HG03342 (cell line): ENCODE measurements at regions not wholly inside any gene's neighbourhood (a gene's known extent, or its start where the extent isn't known, plus 50 kb on each side); places are given as distances from the start of the nearest gene placed in this dataset.

ENCODE experiments used
- ATAC-seq: cut with Tn5 transposase; IDR thresholded peaks from one replicate; pipeline ENCODE4 v1.9.1; 2021; ENCODE audit warnings: mild to moderate bottlenecking, moderate library complexity; ENCODE audit not compliant: unreplicated experiment

DNA sequence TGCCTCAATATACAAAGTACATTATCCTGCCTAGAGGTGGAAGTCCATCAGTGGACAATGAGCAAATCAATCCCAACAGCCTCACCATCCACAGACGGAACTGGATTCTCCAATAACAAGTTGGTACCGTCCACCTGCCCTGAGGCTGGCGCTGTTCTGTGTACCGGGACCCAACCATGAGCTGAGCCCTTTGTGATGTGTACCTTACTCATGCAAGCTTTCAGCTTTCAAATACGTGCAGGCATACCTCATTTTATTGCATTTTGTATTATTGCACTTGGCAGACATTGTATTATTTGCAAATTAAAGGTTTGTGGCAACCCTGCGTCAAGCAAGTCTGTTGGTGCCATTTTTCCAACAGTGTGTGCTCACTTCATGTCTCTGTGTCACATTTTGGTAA, 476.0 kb upstream of the MKI67 start:
- no peak for ATAC-seq

DNA sequence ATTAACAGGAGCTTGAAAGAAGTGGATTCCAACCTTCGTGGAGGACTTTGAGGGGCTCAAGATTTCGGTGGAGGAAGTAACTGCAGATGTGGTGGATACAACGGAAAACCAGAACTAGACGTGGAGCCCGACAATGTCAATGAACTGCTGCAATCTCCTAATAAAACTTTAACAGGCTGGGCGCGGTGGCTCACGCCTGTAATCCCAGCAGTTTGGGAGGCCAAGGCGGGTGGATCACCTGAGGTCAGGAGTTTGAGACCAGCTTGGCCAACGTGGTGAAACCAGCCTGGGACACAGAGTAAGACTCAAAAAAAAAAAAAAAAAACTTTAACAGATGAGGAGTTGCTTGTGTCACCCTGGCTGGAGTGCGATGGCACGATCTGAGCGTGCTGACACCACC, 477.8 kb upstream of the MKI67 start:
- ATAC-seq, result no peak

DNA sequence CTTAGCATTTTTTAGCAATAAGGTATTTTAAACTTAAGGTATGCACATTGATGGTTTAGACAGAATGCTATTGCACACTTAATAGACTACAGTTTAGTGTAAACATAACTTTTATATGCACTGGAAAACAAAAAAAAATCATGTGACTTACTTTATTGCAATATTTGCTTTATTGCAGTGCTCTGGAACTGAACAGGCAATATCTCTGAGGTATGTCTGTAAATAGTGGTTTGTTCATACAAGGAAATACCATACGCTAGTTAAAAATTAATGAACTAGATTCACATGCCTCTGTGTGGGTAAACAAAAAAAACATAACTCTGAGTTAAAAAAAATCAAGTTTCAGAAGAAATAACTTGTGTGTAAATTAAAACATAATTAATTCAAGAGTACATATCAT, 479.0 kb upstream of the MKI67 start:
- ATAC-seq, result no peak

DNA sequence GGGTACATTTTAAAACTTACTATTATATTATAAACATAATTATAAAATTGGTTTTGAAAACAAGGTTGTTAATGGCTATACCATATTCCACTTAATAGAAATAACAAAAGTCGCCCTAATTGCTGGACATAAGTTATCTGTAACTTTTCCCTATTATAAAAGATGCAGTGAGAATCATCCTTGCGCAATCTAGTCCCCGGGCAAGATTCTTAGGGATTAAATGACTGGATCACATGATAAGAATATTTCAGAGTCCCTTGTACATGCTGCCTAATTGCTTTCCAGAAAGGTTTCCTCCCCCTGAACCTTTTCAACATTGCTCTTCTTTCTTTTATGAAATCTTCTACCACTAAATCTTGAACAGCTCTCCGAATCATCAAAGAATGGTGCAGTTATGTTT, 479.8 kb upstream of the MKI67 start:
- no peak for ATAC-seq

DNA sequence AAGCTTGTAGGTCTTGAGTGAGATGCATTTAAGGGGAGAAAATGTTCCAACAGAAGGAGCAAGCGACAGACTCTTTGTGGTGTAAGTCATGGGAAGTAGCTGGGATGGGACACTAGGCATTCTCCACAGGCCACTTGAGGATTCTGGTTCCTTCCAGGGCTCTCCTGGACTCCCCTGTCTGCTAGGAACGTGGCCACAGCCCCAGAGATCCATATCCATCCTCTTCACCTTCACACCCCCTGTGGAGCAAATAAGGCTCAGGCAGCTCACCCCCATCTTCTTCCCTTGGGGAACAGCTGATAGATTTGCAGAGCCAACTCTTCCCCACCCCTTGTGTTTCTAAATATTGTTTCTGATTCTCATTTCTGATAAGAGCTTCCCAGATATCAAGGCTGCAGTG, 482.6 kb upstream of the MKI67 start:
- no peak for ATAC-seq

DNA sequence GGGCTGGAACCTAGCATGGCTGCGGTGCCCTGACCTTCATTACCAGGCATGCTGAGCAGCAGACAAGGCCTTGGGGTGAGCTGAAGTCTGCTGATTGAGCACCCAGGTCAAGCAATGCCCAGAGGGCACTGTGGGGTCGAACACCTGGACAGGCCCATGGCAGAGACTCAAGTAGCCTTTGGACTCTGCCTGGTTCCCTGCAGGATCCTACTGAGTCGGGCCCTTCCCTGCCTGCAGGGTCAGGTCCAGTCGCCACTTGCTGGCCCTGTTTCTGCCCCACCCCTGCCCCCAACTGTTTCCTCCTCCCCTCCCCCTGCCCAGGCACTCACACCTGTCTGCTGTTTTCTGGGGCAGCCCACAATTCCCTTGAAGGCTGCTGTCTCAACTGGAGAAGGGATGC, 483.2 kb upstream of the MKI67 start:
- no peak for ATAC-seq

DNA sequence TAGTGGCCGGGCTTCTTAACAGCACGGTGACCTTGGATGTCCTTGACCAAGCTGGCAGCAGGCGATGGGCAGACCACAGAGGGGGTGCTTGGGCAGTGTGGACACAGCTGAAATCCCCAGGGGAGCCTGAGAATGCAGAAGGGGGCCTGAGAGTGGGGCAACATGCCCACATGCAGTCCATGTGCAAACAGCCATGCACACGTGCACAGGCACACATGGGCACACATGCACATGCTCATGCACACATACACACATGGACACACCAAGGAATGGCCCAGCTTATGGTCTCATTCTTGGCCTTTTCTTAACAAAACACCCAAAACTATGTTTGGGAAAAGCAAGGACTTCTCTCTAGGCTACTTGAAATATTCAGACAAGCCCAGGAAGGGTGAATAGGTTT, 483.9 kb upstream of the MKI67 start:
- ATAC-seq, result no peak

DNA sequence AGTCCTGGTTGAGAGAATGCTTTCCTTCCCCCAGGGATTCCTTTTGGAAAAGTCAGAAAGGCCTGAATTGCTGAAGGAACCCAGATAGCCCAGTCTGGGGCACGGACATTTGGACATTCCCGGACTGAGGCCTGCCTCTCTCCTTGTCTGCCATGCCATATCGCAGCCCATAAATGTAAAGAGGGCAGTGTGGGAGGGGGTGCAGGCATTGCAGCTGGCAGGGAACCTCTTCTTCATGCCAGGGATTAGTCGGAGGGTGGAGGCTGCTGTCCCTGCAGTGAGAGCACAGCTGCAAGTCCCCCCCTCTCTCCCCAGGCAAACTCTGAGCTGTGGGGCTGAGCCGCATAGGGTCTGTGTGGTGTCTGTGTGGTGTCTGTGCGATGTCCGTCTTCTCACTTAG, 486.0 kb upstream of the MKI67 start:
- ATAC-seq, result no peak

DNA sequence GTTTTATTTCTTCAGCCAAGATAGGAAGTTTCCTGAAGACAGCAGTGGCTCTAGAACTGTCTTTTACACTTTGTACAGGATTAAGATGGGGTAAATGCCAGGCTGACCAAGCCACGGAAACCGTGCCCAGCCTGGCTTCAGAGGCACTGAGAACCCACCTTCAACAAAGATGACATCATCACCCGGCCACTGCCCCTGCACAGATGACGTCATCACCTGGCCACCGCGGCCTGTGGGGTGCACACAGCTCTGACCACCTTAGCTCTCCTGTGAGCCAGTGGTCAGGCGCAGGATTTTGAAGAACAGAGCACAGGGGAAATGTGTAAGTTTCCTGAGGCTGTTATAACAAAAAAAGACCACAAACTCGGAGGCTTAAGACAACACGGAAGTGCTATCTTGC, 486.4 kb upstream of the MKI67 start:
- no peak for ATAC-seq

DNA sequence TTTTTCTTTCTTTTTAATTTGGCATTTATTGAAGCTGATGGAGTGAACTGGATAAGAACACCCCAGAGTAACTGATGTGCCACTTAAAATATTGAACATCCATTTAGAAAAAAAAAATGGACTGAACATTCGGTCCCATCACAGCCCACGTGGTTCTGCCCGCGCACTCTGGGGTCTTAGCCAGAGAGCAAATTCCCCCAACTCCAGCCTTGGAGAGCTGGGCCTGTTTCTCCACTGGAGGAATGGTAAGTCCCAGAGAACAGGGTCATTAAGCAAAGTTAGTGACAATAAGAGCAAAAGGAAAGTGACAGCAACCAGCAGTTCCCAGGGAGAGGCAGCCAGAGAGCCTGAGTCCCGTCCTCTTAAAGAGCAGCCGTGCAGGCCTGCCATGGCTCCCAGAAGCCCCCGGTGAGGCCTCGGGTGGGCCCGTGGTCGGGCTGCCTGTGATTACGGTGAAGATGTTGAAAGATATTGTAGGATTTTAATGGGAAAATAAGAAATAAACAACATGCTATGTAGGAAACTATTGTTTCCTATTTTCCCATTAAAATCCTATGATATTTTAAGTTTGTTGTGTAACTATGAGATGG, 487.9 kb upstream of the MKI67 start:
- ATAC-seq, result no peak

DNA sequence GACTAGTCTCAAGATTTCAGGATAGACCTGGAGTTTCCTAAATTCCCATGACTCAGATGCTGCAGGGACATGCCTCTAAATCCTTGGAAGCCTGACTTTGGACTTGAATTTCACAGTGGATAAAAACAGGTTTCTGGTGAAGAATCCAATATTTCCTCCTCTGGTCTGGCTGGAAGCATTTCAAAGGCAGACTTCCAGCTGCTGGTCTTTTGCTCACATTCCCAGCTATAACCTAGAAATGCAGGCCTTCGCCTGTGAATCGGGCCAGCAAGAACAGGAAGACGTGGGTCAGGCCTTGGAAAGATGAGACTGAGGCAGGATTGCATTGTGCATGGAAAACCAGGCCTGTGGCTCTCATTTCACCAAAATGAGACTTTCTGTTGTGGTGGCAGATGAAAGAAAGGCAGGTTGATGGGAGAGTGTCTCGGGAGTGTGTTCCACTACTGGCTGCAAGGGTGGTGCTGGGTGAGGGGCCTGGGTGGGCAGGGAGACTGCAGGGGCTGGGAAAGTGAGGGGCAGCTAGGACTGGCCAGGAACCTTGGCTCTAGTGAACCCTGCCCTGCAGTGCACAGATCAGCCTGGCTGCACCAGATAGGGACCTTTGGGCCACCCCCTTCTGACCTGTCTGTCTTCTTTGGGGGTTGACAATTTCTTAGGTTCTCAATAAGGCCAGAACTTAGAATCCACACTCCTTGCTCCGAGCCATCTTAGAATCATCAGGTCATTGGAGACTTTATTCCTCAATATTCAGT, 488.8 kb upstream of the MKI67 start:
- no peak for ATAC-seq

DNA sequence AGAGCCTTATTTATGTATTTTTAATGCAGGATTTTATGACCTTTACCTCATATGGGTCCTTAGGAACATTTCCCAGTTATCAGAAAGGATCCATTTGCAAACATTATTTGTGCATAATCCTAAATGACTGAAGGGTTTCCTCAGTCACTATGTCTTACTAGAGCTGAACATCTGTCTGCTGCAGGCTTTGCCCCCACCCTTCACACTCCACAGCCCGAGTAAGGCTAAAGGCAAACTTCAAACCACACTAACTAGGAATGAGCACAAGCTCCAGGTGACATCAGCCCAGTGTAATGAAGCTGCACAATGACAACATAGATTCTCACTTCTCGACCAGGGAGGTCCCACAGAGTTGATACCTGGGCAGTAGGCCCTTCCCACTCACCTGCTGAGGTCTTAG, 491.3 kb upstream of the MKI67 start:
- no peak for ATAC-seq

DNA sequence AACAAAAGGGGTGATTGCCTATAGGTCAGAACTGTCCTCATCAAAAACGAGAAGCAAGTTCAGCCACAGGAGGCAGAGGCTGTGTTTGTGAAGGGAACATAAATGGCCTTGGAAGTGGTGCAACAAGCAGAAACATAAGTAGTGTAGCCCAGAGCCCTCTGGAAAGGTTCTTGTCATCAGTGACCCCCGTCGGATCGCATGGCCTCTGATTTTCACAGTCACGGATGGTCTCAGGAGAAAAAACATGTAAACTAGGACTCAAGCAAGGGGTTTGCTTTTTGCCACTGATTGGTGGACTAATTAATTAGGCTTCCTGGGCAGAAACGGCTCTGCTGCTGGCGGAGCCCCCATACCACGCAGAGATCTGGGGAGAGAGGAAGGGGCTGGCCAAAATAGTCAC, 496.5 kb upstream of the MKI67 start:
- ATAC-seq, result no peak

DNA sequence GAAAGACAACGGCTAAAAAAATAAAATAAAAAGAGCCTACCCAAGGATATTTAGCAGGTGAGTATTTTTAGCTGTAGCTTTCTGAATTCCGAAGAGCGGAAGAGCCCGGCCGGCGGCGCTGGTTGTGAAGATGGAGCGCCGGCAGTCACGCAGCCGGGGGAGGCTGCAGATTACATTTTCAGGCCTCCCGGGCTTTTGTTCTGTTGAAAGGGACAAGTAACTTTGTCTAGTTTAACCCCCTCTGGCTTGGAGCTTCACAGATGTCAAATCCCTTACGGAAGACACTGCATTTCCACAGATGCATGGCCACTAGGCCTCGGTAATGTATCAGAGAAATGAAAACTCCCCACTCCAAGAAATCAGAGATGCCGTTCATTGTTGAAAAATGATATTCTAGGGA, 497.6 kb upstream of the MKI67 start:
- no peak for ATAC-seq

DNA sequence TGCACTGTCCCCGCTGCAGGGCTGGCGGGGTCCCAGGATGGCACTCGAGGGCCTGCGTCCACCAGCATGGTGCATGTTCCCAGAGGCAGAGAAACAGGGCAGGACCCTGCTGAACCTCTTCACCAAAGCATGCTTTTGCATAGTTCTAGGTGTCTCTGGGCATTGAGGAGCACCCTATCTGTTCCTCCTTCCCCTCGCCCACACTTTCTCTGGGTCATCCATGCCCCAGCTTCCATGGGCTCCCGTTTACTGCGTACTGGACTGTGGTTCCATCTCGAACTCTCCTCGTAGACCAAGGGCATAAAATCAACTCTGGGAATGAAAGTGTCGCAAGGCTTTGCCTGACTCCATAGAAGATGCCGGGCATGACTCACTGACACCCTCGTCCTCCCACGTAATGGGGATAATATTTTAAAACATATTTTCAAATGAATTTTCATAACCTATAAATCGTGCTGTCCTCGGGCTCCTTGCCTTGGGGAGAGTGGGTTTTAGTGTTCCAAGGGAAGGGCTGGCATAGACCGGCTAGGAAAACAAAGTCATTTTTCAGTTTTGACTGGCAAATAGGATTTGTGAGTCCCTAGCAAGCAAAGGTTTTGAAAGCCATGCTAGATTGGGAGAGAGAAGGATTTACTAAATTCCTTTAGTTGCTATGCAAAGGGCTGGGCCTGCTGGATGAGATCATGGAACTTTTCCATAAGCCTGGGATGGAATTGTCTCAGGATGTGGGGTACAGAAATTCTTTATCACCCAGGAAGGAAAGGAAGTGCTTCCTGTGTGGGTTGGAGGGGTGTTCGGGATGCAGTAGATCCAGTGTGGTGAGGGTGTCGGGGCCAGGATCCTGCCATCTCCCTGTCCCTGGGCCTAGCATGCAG, 498.7 kb upstream of the MKI67 start:
- ATAC-seq, result no peak

DNA sequence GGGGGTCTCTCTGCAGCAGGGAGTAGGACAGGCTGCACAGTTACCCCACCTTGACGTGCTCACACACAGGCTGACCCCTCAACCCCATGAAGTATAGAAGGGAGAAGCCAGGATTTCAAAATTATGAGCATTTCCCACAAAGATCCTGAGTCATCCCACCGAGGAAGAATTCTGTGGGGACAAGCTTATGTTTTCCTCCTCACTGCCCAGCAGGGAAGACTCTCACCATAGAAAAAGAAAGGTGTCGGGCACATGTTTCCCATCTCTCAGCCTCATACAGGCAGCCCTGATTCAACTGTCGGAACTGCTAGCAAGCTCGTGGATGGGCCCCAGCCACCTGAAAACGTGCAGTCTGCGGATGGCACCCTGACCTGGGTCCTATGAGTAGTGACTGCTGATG, 499.7 kb upstream of the MKI67 start:
- ATAC-seq, result no peak

DNA sequence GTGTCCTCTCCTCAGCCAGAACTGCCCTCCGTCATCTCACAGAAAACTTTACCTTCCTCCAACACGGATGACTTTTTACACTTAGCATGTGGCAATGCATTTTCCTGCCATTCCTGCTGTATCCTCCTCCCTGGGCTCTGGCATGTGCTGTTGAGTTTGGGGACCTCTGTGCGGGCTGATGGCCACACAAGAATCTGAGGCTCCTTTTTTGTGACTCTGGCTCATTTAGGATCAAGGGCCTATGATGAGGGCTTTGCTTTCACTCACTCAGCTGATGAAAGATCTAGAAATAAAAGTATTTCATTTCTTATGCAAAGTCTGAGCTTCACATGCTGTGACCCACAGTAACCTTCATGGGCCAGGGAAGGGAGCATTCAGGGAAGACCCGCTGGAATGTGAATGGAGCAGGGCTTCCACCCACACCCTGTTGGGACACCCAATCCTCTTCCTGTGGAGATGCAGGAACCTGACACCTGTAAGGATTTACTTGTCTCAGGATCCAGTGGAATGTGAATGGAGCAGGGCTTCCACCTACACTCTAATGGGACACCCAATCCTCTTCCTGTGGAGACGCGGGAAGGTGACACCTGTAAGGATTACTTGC, 500.3 kb upstream of the MKI67 start:
- no peak for ATAC-seq

DNA sequence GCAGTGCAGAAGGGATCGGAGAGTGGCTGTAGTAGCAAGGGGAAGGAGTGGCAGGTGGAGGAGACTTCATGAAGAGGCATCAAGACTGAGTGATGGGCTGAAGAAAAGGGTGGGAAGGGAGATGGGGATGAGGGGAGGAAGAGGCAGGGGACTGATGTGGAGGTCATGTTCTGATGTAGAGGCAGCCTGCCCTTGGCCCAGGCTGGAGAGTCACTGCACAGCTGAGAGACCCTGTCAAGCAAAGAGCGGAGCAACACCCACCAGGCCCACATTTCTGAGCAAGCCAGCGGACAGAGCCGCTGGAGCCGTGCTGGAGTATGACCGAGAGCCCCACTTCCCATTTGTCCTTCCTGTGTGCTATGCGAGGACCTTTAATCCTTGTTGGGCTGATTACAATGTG, 501.6 kb upstream of the MKI67 start:
- ATAC-seq, result no peak

DNA sequence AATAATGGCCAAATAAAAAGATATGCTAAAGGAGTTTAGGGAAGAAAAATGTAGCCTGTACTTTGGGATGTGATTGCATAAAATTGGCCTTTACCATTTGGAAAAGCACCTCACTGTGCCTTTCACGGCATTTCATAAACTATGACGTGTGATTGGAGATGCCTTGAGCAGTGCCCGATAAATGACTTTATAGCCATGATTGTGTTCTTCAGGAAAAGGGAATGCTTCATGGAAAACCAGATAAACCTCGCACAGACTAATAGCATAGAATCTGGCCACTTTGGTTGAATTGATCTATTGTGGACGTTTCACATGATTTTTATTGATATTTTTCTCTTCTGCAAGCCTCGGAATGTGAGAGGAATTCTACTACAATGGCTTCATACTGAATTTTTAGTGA, 502.0 kb upstream of the MKI67 start:
- ATAC-seq, result no peak

DNA sequence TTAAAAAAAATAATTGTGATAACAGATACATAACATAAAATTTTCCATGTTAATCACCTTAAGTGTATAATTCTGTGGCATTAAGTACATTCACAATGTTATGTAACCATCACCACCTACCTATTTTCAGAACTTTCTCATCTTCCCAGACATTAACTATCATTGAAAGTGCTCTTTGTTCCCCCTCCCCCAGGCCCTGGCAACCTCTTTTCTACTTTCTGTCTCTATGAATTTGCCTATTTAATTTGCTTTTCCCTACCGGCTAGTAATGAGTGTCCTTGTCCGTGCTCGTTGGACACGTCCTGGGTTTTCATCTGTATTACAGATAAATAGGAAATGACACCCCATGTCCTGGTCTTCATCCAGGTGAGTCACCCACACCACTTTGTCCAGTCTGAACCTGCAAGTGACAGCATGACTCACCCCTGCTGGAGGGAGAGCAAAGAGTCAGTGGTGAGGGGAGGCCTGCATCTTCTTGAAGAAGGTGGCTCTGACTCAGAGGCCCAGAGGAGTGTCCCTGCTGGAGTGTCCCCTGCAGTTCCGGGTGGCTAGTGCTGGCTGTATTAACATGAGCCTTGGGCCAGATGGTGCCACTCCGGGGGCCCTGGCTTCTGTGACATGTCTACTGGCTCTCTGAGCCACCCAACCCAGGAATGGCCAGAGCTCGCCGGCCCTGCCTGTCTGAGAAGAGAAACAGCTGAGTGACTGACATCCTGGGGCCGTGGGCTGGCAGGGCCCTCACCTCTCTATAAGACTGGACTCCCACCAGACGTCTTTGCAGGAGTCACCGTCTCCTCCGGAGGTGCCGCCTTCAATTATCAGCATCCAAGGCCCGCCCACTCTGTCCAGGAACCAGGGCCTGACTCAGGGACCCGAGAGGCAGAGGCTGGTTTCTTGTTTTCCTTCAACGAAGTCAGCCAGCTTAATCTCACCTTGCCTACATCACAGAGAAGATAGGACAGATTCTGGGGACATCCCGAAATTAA, 503.2 kb upstream of the MKI67 start:
- ATAC-seq, result no peak
